ENCODE measurements at regions not wholly inside any gene's neighbourhood (a gene's known extent, or its start where the extent isn't known, plus 50 kb on each side); places are given as distances from the start of the nearest gene placed in this dataset.

DNA sequence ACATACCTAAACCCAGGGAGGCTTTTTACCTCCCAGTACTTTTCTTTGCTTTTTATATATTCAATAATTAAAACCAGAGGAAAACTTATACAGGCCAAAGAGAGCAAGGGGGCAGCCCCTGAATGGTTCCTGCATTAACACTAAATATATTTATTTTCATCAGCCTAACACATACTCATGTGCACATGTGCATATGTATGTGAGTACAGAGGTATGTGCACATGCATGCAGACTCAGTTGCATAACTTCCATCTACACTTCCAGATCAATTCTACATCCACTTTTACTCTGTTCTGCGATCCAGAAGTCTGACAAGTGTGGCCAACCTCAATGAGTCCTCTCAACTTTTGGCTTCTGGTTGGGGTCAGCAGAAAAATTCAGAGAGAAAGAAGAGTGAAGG is 794.2 kb downstream of the DHX35 start:
- TF ChIP-seq, protein P1, sequence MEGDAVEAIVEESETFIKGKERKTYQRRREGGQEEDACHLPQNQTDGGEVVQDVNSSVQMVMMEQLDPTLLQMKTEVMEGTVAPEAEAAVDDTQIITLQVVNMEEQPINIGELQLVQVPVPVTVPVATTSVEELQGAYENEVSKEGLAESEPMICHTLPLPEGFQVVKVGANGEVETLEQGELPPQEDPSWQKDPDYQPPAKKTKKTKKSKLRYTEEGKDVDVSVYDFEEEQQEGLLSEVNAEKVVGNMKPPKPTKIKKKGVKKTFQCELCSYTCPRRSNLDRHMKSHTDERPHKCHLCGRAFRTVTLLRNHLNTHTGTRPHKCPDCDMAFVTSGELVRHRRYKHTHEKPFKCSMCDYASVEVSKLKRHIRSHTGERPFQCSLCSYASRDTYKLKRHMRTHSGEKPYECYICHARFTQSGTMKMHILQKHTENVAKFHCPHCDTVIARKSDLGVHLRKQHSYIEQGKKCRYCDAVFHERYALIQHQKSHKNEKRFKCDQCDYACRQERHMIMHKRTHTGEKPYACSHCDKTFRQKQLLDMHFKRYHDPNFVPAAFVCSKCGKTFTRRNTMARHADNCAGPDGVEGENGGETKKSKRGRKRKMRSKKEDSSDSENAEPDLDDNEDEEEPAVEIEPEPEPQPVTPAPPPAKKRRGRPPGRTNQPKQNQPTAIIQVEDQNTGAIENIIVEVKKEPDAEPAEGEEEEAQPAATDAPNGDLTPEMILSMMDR (IDR thresholded peaks at IDR 0.05), result no peak
- TF ChIP-seq POLR2AphosphoS5 (IDR thresholded peaks at IDR 0.05) (no peak), POLR2A (IDR thresholded peaks at IDR 0.05) (no peak), EP300 (IDR thresholded peaks at IDR 0.05) (no peak)

All from stomach (tissue), 4 donors.